ENCODE measurements at regions not wholly inside any gene's neighbourhood (a gene's known extent, or its start where the extent isn't known, plus 50 kb on each side); places are given as distances from the start of the nearest gene placed in this dataset.

DNA sequence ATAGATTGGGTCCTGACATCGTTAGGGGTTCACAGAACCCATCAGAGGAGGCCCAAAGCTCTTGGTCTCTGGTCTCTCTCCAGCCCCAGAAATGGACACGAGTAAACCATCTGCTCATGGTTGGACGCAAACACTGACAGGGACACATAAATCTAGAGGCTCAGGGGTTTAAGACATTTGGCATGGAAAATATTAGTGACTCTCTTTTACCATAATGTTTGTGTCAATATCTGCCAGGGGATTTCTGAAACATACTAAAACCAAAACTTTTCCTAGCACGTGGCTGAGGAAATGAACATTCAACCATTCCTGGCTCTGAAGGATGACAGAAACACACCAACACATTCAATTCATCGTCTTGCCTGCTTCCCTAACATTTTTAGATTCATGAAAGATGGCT is 226.2 kb downstream of the SP3 start:
- no peak for DNase-seq
- intact Hi-C loops (cut with DNase I), result no loop called here
- peaks cover 0 to 10% (median 0%) of the 10 kb centered on the region in 4 donors for H3K27me3 ChIP-seq
- TF ChIP-seq, protein P1, sequence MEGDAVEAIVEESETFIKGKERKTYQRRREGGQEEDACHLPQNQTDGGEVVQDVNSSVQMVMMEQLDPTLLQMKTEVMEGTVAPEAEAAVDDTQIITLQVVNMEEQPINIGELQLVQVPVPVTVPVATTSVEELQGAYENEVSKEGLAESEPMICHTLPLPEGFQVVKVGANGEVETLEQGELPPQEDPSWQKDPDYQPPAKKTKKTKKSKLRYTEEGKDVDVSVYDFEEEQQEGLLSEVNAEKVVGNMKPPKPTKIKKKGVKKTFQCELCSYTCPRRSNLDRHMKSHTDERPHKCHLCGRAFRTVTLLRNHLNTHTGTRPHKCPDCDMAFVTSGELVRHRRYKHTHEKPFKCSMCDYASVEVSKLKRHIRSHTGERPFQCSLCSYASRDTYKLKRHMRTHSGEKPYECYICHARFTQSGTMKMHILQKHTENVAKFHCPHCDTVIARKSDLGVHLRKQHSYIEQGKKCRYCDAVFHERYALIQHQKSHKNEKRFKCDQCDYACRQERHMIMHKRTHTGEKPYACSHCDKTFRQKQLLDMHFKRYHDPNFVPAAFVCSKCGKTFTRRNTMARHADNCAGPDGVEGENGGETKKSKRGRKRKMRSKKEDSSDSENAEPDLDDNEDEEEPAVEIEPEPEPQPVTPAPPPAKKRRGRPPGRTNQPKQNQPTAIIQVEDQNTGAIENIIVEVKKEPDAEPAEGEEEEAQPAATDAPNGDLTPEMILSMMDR (IDR thresholded peaks at IDR 0.05), result no peak
- no peak for TF ChIP-seq POLR2A (IDR thresholded peaks at IDR 0.05)
- no peak overlapping the region for H3K4me3 ChIP-seq
- H3K9me3 ChIP-seq, result no peaks in the 10 kb centered on the region
- no peaks in the 10 kb centered on the region for H3K36me3 ChIP-seq
- no peak overlapping the region for H3K27ac ChIP-seq
- 34 to 46% methylated on average over 4 to 5 of the region's 5 CpGs for WGBS, 2 donors
- H3K4me1 ChIP-seq, result peaks cover 0 to 13% (median 0%) of the 10 kb centered on the region in 3 donors

DNA sequence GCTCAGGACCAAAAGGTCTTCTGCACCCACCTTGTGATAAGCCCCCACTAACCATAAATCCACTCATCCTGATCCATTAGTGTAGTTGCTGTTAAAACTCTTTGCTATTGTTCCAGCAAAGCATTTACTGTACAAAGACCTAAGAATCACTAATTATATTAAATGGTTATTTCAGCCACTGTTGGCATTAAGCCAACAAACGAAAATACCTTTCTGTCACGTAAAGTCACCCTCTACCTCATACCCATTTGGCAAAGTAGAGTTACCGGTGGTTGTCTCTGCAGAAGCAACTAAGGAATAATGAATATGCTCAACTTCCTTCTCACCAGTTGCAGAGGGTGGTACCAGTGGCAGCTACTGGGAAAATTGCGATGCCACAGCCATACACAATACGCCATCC is 224.5 kb downstream of the SP3 start:
- intact Hi-C loops (cut with DNase I), result no loop called here
- H3K27me3 ChIP-seq, result peaks cover 0 to 11% (median 0%) of the 10 kb centered on the region in 4 donors
- WGBS, 2 donors, result 64 to 76% methylated on average over 5 of the region's 5 CpGs
- H3K9me3 ChIP-seq, result no peaks in the 10 kb centered on the region
- H3K4me3 ChIP-seq, result no peak overlapping the region
- H3K36me3 ChIP-seq, result no peaks in the 10 kb centered on the region
- DNase-seq, result no peak
- peaks cover 0 to 13% (median 0%) of the 10 kb centered on the region in 3 donors for H3K4me1 ChIP-seq
- H3K27ac ChIP-seq, result no peak overlapping the region
- TF ChIP-seq POLR2A (IDR thresholded peaks at IDR 0.05), result no peak
- TF ChIP-seq, protein P1 (IDR thresholded peaks at IDR 0.05), result no peak

DNA sequence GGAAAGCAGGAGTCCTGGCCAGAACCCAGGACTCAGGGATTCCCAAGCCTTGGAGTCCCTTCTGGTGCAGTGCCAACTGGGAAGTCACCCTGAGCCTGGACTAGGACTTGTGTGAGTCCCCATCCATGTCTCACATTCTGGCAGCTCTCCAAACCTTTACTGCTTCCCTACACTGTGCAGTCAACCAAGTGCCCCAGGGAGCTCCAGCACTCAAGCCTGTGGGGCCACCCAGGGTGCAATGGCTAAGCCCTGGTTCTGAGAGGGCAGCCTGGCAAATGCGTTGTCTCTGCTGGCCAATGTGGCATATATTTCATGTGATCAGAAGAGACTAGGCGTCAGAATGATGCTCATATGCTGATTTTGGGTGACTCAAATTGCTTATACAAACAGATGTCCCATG is 223.4 kb downstream of the SP3 start:
- WGBS, 2 donors, result 67 to 69% methylated on average over 1 to 2 of the region's 2 CpGs

DNA sequence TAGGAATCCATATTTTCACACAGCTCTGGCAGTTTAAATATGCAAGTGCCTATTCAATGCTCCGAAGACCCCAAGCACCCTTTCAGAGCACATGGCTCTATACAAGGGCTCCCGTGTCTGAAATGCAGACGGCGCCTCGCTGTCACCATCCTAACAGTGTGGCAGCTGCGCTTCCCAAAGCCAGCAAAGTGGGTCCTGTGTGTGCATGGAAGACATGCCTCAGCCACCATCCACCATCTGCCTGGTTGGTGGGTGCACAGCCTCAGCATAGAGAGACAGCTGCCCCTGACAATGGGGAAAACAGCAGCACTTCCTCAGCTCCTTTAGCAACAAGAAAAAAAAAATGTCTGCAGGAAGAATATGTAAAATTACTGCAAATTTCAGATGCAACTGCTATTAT is 218.1 kb downstream of the SP3 start:
- intact Hi-C loops (cut with DNase I), result no loop called here

More for the DNA sequence above, 223.4 kb downstream of the SP3 start:
- H3K27me3 ChIP-seq, result peaks cover 0 to 13% (median 0%) of the 10 kb centered on the region in 4 donors
- peaks cover 0 to 13% (median 0%) of the 10 kb centered on the region in 3 donors for H3K4me1 ChIP-seq
- no peak overlapping the region for H3K4me3 ChIP-seq
- no peaks in the 10 kb centered on the region for H3K36me3 ChIP-seq
- intact Hi-C loops (cut with DNase I), result no loop called here
- TF ChIP-seq, protein P1 (IDR thresholded peaks at IDR 0.05), result no peak
- TF ChIP-seq POLR2A (IDR thresholded peaks at IDR 0.05), result no peak
- H3K27ac ChIP-seq, result no peak overlapping the region
- H3K9me3 ChIP-seq, result no peaks in the 10 kb centered on the region
- DNase-seq, result no peak

DNA sequence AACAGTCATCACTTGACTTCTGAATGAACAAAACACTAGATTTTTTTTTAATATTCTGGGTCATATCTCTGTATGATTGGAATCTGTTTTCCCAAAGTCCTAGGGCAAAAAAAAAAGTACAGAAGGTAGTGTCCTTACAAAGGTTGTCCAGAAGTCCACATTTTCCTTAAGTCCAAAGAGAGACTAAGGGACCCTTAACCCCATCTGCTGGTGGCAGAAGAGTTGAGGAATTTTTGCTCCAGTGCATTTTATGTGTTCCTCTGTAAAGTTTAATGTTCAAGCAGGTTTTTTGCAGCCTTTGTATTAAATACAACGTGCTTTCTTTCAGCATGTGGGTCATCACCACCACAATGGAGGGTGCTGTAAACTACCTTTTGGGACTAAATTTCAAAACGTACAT is 215.9 kb downstream of the SP3 start:
- Histone ChIP-seq H3K4me3 (no peak overlapping the region), H3K9me3 (no peaks in the 10 kb centered on the region), H3K36me3 (no peaks in the 10 kb centered on the region), H3K27me3 (peaks cover 0 to 5% (median 0%) of the 10 kb centered on the region in 4 donors), H3K27ac (no peak overlapping the region), H3K4me1 (peaks cover 0 to 3% (median 0%) of the 10 kb centered on the region in 3 donors)
- no peak for DNase-seq
- intact Hi-C loops (cut with DNase I), result no loop called here
- 43 to 52% methylated on average over 2 of the region's 2 CpGs for WGBS, 2 donors
- TF ChIP-seq POLR2A (IDR thresholded peaks at IDR 0.05), result no peak
- TF ChIP-seq, protein P1 (IDR thresholded peaks at IDR 0.05), result no peak

More for the DNA sequence above, 218.1 kb downstream of the SP3 start:
- H3K9me3 ChIP-seq, result no peaks in the 10 kb centered on the region
- no peak overlapping the region for H3K4me3 ChIP-seq
- TF ChIP-seq POLR2A (IDR thresholded peaks at IDR 0.05), result no peak
- TF ChIP-seq, protein P1 (IDR thresholded peaks at IDR 0.05), result no peak
- H3K36me3 ChIP-seq, result no peaks in the 10 kb centered on the region
- peaks cover 0 to 3% (median 0%) of the 10 kb centered on the region in 3 donors for H3K4me1 ChIP-seq
- DNase-seq, result no peak
- peaks cover 0 to 10% (median 0%) of the 10 kb centered on the region in 4 donors for H3K27me3 ChIP-seq
- no peak overlapping the region for H3K27ac ChIP-seq
- 91 to 98% methylated on average over 5 to 6 of the region's 6 CpGs for WGBS, 2 donors
